GM08714 (cell line): ENCODE measurements at regions not wholly inside any gene's neighbourhood (a gene's known extent, or its start where the extent isn't known, plus 50 kb on each side); places are given as distances from the start of the nearest gene placed in this dataset.

Experiments
- H3K4me3 ChIP-seq: fragments of 200-500 bp; sonication (Bioruptor generic); 2 replicates; pipeline ENCODE4 v1.5.1; 2014; ENCODE audit warnings: mild to moderate bottlenecking, low read length, inconsistent platforms
- ZNF274 ChIP-seq: IDR thresholded peaks from 2 replicates; pipeline ENCODE4 v1.6.1; 2012; ENCODE audit warnings: mild to moderate bottlenecking, low read depth, low read length

DNA sequence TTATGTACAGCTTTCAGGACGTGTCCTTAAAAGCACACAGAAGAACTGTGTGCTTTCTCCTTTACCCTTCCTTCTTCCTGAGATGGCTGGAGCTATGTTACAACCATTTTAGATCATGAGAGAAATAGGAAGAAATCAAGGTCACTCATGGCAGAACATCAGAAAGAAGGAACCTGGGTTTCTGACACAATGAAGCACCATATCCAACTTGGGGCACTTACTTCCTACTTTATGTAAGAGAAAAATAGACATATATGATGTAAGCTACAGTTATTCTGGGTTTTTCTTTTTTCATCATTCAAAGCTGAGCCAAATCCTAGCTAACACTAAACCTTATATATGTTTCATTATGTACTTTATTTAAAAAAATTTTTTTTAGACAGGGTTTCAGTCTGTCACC, 79.5 kb downstream of the FAM161A start:
- no peak for TF ChIP-seq ZNF274
- H3K4me3 ChIP-seq = no peak overlapping the region

DNA sequence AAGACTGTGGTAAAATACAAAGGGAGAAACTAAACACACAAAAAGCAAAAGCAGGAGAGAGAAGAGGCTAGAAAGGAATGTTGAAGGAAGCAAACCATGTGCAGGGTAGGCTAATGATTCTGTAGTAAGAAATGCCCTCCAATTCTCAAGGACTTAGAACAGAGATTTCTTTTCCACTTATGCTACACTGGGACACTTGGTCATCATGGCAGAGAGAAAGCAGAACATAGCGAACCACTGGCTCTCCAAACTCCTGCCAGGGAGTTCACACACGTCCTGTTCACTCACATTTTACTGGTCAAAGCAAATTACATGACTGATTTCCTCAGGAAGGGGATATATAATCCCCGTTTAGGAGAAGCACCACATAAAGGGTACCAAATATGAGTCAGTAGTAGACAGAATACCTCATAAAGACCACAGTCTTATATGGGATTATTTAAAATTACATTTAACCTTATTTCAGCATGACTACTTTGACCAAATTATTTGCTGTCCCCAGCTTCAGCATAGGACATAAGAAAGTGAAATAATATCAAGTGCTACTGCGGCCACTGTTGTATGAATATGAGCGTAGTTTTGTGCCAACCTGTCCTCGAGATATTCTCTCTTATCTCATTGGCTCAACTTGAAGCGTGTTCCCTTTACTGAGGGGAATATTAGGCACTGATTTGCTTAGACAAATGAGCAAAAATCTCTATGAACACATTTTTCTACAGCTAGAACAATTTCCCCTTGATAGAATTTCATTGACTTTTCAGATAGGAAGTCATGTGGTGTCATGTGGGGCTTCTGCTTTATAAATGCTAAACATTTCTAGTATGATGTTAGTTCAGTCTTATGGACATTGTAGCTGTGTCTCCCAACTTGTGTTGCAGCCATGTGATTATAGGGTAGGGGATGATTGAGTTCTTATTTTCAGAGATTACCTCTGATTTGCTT, 81.7 kb downstream of the FAM161A start:
- no peak for TF ChIP-seq ZNF274
- no peak overlapping the region for H3K4me3 ChIP-seq

DNA sequence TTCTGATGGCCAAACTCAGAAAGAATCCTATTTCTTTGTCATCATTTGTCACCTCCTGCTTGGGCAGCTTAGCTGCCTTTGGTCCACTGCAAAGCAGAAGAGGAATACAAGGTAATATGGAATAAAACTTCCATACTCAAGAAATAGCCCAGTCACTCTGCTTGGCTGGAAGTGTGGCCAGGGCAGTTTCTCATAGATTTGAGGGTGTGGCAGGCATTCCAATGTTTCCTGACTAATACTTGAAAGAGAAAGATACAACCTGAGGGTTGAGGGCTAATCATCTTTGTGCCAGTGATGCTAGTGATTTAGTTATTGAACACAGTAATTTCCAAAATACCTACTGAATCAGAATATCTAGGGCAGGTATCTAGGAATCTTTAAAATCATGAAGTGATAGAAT, 83.1 kb downstream of the FAM161A start:
- TF ChIP-seq ZNF274 = no peak
- H3K4me3 ChIP-seq = no peak overlapping the region

DNA sequence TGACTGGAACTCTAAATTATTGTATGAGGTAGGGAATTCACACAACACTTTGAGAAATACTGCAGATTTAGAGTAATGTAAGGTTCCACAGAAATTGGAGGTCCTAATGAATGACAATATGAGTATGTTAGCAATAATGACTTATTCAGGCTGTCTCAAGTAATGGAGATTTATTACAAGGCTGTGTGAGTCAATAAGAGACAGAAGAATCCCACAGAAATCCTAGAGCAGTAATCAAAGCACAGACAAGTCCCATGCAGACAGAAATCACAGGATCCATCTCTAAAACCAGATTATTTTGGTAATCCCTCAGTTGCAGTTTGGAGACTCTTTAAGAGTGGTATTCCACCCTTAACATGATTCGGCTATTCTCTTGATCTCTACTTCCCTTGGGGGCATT, 83.6 kb downstream of the FAM161A start:
- H3K4me3 ChIP-seq = no peak overlapping the region
- no peak for TF ChIP-seq ZNF274

DNA sequence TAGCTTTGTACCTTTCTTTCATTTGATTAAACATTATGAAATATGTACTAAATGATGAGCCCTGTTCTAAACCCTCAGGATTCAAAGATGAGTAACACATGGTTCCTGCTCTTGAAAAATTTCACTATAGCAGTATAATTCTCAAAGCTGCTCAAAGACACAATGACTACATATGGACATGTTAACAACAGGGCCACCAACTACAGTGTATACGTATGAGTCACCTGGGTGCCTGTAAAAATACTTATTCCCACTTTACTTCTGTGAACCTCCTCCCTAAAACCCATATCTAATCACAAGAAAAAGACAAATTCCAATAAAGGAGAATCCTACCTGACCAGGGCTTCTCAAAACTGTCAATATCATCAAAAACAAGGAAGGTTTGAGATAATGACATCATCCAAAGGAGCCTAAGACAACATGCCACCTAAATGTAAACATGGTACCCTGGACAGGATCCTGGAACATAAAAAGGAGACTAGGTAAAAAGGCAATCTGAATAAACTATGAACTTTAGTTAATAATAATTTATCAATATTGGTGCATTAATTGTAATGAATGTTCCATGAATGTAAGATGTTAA, 84.7 kb downstream of the FAM161A start:
- no peak for TF ChIP-seq ZNF274
- H3K4me3 ChIP-seq = no peak overlapping the region

DNA sequence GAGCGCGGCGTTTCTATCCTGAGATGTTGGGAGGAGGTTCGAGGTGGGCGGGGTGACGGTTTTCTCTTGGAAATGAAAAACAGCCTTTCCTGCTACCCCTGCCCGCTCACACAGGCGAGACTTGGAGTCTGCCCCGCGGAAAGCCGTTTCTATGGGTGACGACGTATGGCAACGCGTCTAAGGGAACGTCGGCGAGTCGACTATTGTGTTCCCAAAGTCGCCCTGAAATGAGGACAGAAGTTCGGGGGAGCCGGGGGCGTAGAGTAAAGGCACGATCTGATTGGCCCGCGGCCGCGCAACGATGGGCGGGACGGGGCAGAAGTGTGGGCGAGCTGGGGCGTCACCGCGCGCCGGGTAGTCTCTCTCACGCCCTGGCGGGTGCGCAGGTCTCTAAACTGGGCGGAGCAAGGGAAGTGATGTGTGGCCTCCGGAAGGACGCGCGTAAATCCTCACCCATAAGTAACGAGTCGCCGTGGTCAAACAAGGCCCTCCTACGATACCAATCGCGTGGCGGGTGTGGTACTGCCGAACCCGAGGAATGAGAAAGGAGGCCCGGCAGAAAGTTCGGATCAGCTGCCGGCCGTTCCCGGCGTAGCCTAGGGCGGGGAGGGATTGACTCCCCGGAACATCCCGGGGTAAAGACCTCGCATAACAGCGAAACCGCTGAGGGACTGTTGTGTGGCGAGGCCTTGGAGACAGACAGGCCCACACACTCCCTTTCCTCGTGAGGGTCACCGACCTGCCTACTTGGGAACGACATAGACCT, 89.6 kb downstream of the FAM161A start:
- H3K4me3 ChIP-seq = peak overlapping the region; percentile 83
- TF ChIP-seq ZNF274 = no peak

DNA sequence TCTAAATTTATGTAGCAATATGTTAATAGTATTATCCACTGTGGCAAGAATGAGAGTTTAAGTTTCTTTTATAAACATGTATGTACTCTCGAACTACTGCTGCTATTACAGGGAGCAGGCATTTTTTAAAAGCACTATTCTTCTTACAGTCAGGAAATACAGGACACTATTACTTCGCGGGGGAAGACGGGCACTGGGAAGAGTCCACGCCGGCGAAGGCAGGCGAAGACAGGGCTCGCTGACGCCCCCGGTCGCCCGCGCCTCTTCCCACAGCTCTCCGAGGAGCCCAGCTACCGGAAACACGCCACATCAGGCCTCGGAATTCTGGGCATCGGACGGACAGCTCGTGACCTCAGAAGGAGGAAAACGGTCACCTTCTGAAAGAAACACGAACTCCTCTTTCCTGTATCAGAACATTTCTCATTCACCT, 90.2 kb downstream of the FAM161A start:
- no peak for TF ChIP-seq ZNF274
- H3K4me3 ChIP-seq = peak overlapping the region; percentile 83

DNA sequence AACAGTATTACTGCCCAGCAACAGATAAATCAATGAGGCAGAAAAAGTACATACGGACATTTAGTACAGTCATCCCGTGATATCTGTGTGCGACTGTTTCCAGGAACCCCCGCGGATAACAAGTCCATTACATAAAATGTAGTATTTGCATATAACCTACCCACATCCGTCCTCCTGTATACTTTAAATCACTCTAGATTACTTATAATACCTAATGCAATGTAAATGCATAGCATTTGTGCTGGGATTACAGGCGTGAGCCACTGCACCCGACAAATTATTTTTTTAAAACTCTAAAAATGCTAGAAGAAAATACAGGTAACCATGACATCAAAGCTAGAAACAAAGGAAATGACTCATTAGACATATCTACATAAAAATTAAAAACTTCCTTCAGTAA, 91.6 kb downstream of the FAM161A start:
- TF ChIP-seq ZNF274 = no peak
- H3K4me3 ChIP-seq = no peak overlapping the region

DNA sequence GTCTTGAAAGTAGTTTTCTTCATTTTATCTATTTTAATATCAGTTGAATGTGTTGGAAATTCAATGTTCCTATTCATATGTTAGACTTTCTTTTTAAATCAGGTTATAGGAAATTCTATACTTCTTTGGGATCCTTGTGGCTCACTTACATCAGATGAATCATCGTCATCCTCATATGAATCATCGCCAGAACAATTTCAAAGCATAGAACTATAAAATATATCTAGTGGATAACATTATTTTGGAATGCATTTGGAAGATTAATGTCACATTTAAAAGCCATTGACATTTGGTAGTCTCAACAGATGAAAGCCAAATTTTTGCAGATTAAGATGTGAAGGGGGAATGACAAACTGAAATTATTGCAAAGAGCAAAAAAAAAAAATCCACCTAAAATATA, 94.1 kb downstream of the FAM161A start:
- TF ChIP-seq ZNF274 = no peak
- H3K4me3 ChIP-seq = no peak overlapping the region

DNA sequence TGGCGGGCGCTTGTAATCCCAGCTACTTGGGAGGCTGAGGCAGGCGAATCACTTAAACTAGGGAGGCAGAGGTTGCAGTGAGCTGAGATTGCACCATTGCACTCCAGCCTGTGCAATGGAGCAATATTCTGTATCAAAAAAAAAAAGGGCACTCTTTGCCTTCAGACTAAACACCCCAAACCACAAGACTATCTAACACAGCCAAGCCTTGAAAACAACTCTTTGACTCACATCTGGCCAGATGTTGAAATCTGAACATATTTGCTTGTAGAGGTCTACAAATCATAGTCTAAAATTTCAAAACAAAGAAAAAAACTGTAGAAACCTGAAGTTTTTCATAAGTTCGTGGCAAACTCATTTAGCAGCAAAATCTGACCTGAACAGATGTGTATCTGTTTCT, 94.9 kb downstream of the FAM161A start:
- H3K4me3 ChIP-seq = no peak overlapping the region
- TF ChIP-seq ZNF274 = no peak

DNA sequence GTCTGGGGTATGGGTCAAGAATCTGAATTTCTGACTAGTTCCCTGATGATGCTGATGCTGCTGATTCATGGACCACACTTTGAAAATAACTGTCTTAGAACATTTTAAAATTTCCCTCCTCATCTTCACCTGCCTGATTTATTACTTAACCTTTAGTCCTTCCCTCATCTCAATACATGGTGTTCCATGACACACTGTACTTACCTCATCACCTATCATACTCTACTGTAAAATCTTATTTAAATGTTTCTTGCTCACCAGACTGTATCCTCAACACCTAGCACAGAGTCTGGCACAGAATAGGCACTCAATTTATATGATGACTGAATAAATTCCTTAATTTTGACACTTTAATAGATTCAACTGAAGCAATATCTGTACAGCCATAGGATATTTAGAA, 95.7 kb downstream of the FAM161A start:
- TF ChIP-seq ZNF274 = no peak
- no peak overlapping the region for H3K4me3 ChIP-seq

DNA sequence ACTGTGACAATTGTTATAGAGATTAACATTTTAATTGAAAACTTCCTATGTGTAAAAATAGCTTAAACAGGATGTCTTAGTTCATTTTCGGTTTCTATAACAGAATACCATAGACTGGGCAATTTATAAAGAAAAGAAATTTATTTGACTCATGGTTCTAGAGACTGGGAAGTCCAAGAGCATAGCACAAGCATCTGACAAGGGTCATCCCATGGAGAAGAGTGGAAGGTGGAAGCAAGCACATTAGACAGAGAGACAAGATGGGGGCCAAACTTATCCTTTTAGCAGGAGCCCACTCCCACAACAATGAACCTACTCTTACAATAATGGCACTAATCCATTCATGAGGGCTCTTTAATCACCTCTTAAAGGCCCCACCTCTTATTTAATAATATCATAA, 100.3 kb downstream of the FAM161A start:
- no peak for TF ChIP-seq ZNF274
- no peak overlapping the region for H3K4me3 ChIP-seq

DNA sequence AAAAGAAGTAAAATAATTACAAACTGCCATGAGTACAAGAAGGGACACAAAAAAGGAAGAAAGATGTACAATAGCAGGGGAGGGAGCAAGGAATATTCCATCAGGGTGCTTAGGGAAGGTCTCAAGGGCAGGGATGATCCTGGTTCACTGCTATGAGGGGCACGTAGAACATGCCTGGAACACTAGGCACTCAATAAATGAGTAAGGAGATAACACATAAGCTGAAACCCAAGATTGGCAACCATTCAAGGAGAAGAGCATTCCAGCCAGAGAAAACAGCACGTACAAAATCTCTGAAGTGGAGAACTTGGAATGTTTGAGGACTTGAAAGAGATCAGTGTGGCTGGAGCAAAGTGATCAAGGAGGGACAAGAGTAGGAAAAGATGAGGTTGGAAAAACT, 103.2 kb downstream of the FAM161A start:
- H3K4me3 ChIP-seq = no peak overlapping the region
- TF ChIP-seq ZNF274 = no peak

DNA sequence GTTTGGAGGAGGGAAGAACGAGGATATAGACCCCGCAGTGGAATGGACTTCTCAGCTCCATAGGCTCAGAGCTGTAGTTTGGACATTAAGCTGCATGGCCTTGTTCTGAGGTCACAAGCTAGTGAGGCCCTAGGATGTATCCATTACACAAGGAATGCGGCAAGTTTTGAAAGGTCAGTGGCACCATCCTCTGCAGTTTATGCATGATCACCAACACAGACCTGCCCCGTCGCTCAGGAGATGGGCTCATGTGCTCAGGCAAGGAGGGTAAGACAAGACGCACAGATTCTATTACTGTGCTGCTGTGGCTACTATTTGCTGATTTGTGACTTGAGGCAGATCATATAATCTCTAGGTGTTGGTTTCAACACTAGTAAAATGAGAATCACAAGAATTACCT, 110.9 kb downstream of the FAM161A start:
- H3K4me3 ChIP-seq = no peak overlapping the region
- no peak for TF ChIP-seq ZNF274

DNA sequence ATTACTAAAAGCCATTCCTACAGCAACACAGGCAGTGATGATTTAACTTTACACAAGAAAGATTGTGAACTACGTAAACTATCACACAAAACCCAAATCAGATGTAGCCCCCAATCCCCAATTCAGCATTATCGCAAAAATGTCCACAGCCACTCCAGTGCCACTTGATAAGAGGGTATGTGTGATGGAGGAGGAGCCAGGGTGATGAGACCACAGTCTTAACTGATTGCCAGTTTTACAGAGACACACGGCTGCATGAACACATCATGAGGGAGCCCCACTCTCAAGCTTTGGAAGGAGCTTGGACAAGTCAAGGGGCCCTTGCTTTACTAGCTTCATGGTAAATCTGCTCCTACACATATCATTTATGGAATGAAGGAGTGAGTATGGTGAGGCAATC, 116.0 kb downstream of the FAM161A start:
- no peak overlapping the region for H3K4me3 ChIP-seq
- TF ChIP-seq ZNF274 = no peak
